Stimulated activated CD4-positive, alpha-beta T cell treated with anti-CD3 and anti-CD28 coated beads, Interleukin-2, amount 100 ng/mL, for 48 hours (primary cell): ENCODE measurements at regions not wholly inside any gene's neighbourhood (a gene's known extent, or its start where the extent isn't known, plus 50 kb on each side); places are given as distances from the start of the nearest gene placed in this dataset.
"Not testable (repeated sequence)": the region's sequence is repeated elsewhere in the genome, so short reads cannot be mapped to it uniquely, and the experiment has no call there.

ENCODE experiments used
- DNase-seq, 2 donors: peaks; one replicate each; pipeline ENCODE4 v3.0.0-alpha.2; 2020

- DNase-seq, result no peak
These were observed 53.5 kb upstream of the EPB41L4A start for GRCh38 chr5:112472614-112473013.

- no peak for DNase-seq
These were observed 54.9 kb upstream of the EPB41L4A start for GRCh38 chr5:112473989-112474388.

- DNase-seq, result no peak
These were observed 56.8 kb upstream of the EPB41L4A start for GRCh38 chr5:112475747-112476365.

- DNase-seq, result no peak
These were observed 60.3 kb upstream of the EPB41L4A start for GRCh38 chr5:112479418-112479817.

- DNase-seq, result no peak
These were observed 61.4 kb upstream of the EPB41L4A start for GRCh38 chr5:112480501-112480900.

GRCh38 chr5:112483704-112484103, 64.6 kb upstream of the EPB41L4A start:
- no peak for DNase-seq

GRCh38 chr5:112485934-112486355, 66.9 kb upstream of the EPB41L4A start:
- no peak for DNase-seq

- no peak for DNase-seq
These were observed 72.2 kb upstream of the EPB41L4A start for GRCh38 chr5:112491257-112491656.

- peak in 1 of 2 donors; percentile 8 for DNase-seq
These were observed 73.2 kb upstream of the EPB41L4A start for GRCh38 chr5:112492291-112492690.

- not testable (repeated sequence) for DNase-seq
These were observed 84.8 kb upstream of the EPB41L4A start for GRCh38 chr5:112503749-112504501.

GRCh38 chr5:112509097-112509496, 90.0 kb upstream of the EPB41L4A start:
- not testable (repeated sequence) for DNase-seq

GRCh38 chr5:112511920-112512319, 92.8 kb upstream of the EPB41L4A start:
- no peak for DNase-seq

- no peak for DNase-seq
These were observed 93.8 kb upstream of the EPB41L4A start for GRCh38 chr5:112512901-112513300.

- DNase-seq, result no peak
These were observed 95.0 kb upstream of the EPB41L4A start for GRCh38 chr5:112514111-112514510.

GRCh38 chr5:112520474-112520873, 101.4 kb upstream of the EPB41L4A start:
- not testable (repeated sequence) for DNase-seq

GRCh38 chr5:112522891-112523673, 104.0 kb upstream of the EPB41L4A start:
- not testable (repeated sequence) for DNase-seq

GRCh38 chr5:112523674-112524263, 104.7 kb upstream of the EPB41L4A start:
- not testable (repeated sequence) for DNase-seq

GRCh38 chr5:112525217-112525616, 106.1 kb upstream of the EPB41L4A start:
- no peak for DNase-seq

- no peak for DNase-seq
These were observed 109.9 kb upstream of the EPB41L4A start for GRCh38 chr5:112528928-112529327.

GRCh38 chr5:112529525-112529924, 110.4 kb upstream of the EPB41L4A start:
- DNase-seq, result no peak

- no peak for DNase-seq
These were observed 113.7 kb upstream of the EPB41L4A start for GRCh38 chr5:112532654-112533360.

- DNase-seq, result no peak
These were observed 114.3 kb upstream of the EPB41L4A start for GRCh38 chr5:112533362-112533761.
